Adrenal gland (tissue), 9 donors: ENCODE measurements at regions not wholly inside any gene's neighbourhood (a gene's known extent, or its start where the extent isn't known, plus 50 kb on each side); places are given as distances from the start of the nearest gene placed in this dataset.

Experiments
- DNase-seq, 7 donors: peaks; one replicate each; pipeline ENCODE4 v3.0.0-alpha.2; 2019 to 2020
- H3K27ac ChIP-seq, 5 donors: fragments of 200-600 bp; sonication (generic) in 4 of 5; 1 replicate in 3 of 5; 2 replicates in 2 of 5; pipeline versions ENCODE4 v1.5.1 to v1.8.0; 2016 to 2020; ENCODE audit warnings: mild to moderate bottlenecking in 1 of 5
- H3K27me3 ChIP-seq: fragments of 200-600 bp; 2 replicates; pipeline ENCODE4 v1.8.0; 2021
- H3K36me3 ChIP-seq, 2 donors: fragments of 200-600 bp; replicated peaks in 1 of 2; 1 replicate in 1 of 2; 2 replicates in 1 of 2; pipeline versions ENCODE4 v1.5.1 to v1.8.0; 2018 to 2022
- H3K4me1 ChIP-seq, 2 donors: fragments of 200-600 bp; replicated peaks in 1 of 2; 1 replicate in 1 of 2; 2 replicates in 1 of 2; pipeline versions ENCODE4 v1.5.1 to v1.8.0; 2018 to 2021
- H3K4me3 ChIP-seq, 4 donors: fragments of 200-600 bp; sonication (generic) in 3 of 4; one replicate each; pipeline ENCODE4 v1.5.1; 2016 to 2018
- H3K9me3 ChIP-seq, 3 donors: fragments of 200-600 bp; sonication (generic) in 1 of 3; replicated peaks in 1 of 3; 1 replicate in 2 of 3; 2 replicates in 1 of 3; pipeline versions ENCODE4 v1.5.1 to v1.8.0; 2016 to 2021
- POLR2A ChIP-seq, 2 donors: fragments of 450-650 bp; IDR thresholded peaks; one replicate each; pipeline ENCODE4 v1.6.1; 2017; ENCODE audit warnings: antibody characterized with exemption in 2 of 2, mild to moderate bottlenecking in 2 of 2, moderate library complexity in 1 of 2
- WGBS, 4 donors: extraction: QIAGEN DNeasy Blood & Tissue Kit in 2 of 4; methylation state at CpG; one replicate each; pipeline versions ENCODE4 v1.1.5 to v1.1.7; 2013 to 2017; 5-methylcytosine and 5-hydroxymethylcytosine counted together
- intact Hi-C, 2 donors: fragments of 100-400 bp; cut with DNase I; formaldehyde crosslinking; loops; one replicate each; pipeline versions ENCODE4 v1.14.1 to v1.15.0; 2022 to 2023
- TF ChIP-seq, protein P1 (sequence below), 6 experiments: fragments of 450-650 bp in 4 of 6; fragments of 200-600 bp in 2 of 6; sonication (generic) in 1 of 6; IDR thresholded peaks; 1 replicate in 5 of 6; 2 replicates in 1 of 6; pipeline versions ENCODE4 v1.5.1 to v1.8.0; 2016 to 2021; ENCODE audit warnings: antibody characterized with exemption in 6 of 6, mild to moderate bottlenecking in 2 of 6, moderate library complexity in 1 of 6
- donor health status: healthy with polysubstance abuse.
- donor health status: Bipolar disorder and iron deficiency.
- donor health status: DM: yes; HTN: yes; CAD: no.
- donor health status: DM: no; HTN: no; CAD: no.
- donor health status: DM: no; HTN: no; CAD: no.

DNA sequence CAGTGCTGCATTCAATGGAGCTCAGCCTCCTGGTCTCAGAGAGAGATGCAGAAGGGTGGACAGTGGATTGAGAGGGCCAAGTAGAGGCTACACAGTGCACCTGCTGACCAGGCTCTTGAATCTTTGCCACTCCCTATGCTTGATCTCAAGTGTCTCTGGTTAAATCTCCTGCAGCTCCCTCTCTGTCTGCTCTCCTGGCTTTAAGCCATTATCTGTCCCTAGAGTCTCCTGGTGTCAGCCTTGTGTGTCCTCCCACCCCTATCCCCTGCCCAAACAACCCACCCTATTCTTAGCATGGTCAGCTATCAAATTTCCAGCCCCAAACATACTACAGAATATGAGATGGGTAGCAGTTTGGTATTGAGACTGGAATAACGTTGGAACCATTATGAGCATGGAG is 479.3 kb upstream of the CELF2 start:
- WGBS, 4 donors, result 65 to 83% (median 73%) methylated on average over 1 of the region's 1 CpG
- H3K4me1 ChIP-seq, result no peaks in the 10 kb centered on the region
- intact Hi-C loops, result no loop called here
- no peak for DNase-seq
- H3K27me3 ChIP-seq, result no peaks in the 10 kb centered on the region
- no peak overlapping the region for H3K27ac ChIP-seq
- no peaks in the 10 kb centered on the region for H3K36me3 ChIP-seq
- H3K9me3 ChIP-seq, result no peaks in the 10 kb centered on the region
- no peak overlapping the region for H3K4me3 ChIP-seq
- no peak for TF ChIP-seq POLR2A (IDR thresholded peaks at IDR 0.05)
- TF ChIP-seq, protein P1, sequence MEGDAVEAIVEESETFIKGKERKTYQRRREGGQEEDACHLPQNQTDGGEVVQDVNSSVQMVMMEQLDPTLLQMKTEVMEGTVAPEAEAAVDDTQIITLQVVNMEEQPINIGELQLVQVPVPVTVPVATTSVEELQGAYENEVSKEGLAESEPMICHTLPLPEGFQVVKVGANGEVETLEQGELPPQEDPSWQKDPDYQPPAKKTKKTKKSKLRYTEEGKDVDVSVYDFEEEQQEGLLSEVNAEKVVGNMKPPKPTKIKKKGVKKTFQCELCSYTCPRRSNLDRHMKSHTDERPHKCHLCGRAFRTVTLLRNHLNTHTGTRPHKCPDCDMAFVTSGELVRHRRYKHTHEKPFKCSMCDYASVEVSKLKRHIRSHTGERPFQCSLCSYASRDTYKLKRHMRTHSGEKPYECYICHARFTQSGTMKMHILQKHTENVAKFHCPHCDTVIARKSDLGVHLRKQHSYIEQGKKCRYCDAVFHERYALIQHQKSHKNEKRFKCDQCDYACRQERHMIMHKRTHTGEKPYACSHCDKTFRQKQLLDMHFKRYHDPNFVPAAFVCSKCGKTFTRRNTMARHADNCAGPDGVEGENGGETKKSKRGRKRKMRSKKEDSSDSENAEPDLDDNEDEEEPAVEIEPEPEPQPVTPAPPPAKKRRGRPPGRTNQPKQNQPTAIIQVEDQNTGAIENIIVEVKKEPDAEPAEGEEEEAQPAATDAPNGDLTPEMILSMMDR (IDR thresholded peaks at IDR 0.05), result no peak

DNA sequence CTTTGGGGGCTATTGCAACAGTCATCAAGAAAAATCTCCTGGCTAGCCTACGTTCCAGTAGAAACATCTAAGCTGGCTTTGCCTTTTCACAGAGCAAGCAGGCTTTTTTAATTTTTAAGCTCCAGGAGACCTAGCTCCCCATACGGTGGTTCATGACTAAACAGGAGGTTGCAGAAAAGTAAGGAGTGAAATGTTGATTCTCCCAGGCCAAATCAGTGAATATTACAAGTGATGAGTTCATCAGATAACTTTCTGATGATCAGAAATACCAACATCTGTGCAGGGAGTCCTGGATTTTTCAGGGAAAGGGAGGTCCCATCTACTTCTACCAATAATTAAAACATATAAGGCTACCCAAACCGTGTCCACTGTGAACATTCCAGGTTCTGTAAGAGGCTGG is 477.3 kb upstream of the CELF2 start:
- Histone ChIP-seq H3K27me3 (no peaks in the 10 kb centered on the region), H3K4me1 (no peaks in the 10 kb centered on the region), H3K36me3 (no peaks in the 10 kb centered on the region), H3K9me3 (no peaks in the 10 kb centered on the region), H3K4me3 (no peak overlapping the region), H3K27ac (no peak overlapping the region)
- 69 to 82% (median 78%) methylated on average over 3 of the region's 3 CpGs for WGBS, 4 donors
- TF ChIP-seq, protein P1 (IDR thresholded peaks at IDR 0.05), result no peak
- TF ChIP-seq POLR2A (IDR thresholded peaks at IDR 0.05), result no peak
- intact Hi-C loops, result no loop called here
- DNase-seq, result no peak

DNA sequence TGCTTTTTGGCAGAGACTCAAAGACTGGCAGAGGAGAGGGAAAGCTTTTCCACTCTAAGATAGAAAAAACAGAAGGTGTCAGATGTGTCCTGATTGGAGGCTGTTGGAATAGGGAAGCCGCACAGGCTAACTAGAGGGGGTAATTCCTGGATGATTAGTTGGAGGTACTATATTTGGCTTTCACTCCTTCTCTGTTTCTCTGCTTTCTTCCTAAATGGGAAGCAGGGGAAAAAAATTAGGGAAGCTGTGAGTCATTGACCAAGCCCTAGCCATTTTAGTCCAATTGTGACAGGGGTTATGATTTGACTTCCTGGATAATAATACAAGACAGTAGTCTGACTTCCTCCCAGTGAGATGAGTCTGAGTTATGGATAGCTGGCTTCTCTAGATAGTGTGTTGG is 475.2 kb upstream of the CELF2 start:
- intact Hi-C loops, result no loop called here
- 83 to 93% (median 88%) methylated on average over 1 of the region's 1 CpG for WGBS, 4 donors

GRCh38 chr10:10544890-10545289 is 472.8 kb upstream of the CELF2 start:
- Histone ChIP-seq H3K27ac (no peak overlapping the region), H3K4me1 (no peaks in the 10 kb centered on the region), H3K36me3 (no peaks in the 10 kb centered on the region), H3K9me3 (no peaks in the 10 kb centered on the region), H3K27me3 (no peaks in the 10 kb centered on the region), H3K4me3 (no peak overlapping the region)
- DNase-seq, result no peak
- TF ChIP-seq, protein P1 (IDR thresholded peaks at IDR 0.05), result no peak
- no peak for TF ChIP-seq POLR2A (IDR thresholded peaks at IDR 0.05)
- intact Hi-C loops, result no loop called here
- WGBS, 4 donors, result 71 to 85% (median 76%) methylated on average over 8 of the region's 8 CpGs

More for the DNA sequence above, 475.2 kb upstream of the CELF2 start:
- no peaks in the 10 kb centered on the region for H3K4me1 ChIP-seq
- DNase-seq, result no peak
- H3K27me3 ChIP-seq, result no peaks in the 10 kb centered on the region
- H3K27ac ChIP-seq, result no peak overlapping the region
- H3K4me3 ChIP-seq, result no peak overlapping the region
- no peaks in the 10 kb centered on the region for H3K36me3 ChIP-seq
- TF ChIP-seq, protein P1 (IDR thresholded peaks at IDR 0.05), result no peak
- no peak for TF ChIP-seq POLR2A (IDR thresholded peaks at IDR 0.05)
- H3K9me3 ChIP-seq, result no peaks in the 10 kb centered on the region
